Kidney (tissue), 13 donors: ENCODE measurements at regions not wholly inside any gene's neighbourhood (a gene's known extent, or its start where the extent isn't known, plus 50 kb on each side); places are given as distances from the start of the nearest gene placed in this dataset.
"Not testable (repeated sequence)": the region's sequence is repeated elsewhere in the genome, so short reads cannot be mapped to it uniquely, and the experiment has no call there.

Experiments
- DNase-seq, 5 donors: peaks; one replicate each; pipeline ENCODE4 v3.0.0-alpha.2; 2013 to 2020
- FAIRE-seq: peaks from 2 replicates; lab custom pipeline; 2012; peaks lifted over from hg19 to GRCh38; lab: Jason Lieb, UNC
- H3K27ac ChIP-seq, 2 donors: one replicate each; pipeline ENCODE4 v1.7.0; 2013; ENCODE audit warnings: low read depth in 2 of 2, low read length in 2 of 2, inconsistent platforms in 1 of 2
- H3K27me3 ChIP-seq: one replicate; pipeline ENCODE4 v1.7.1; 2013; ENCODE audit warnings: low read length, inconsistent platforms; ENCODE audit not compliant: control insufficient read depth, insufficient read depth
- H3K36me3 ChIP-seq, 3 donors: one replicate each; pipeline versions ENCODE4 v1.7.0 to v1.7.1; 2013; ENCODE audit warnings: low read length in 3 of 3, control low read depth in 1 of 3, inconsistent platforms in 1 of 3; ENCODE audit not compliant: insufficient read depth in 3 of 3, control insufficient read depth in 2 of 3
- H3K4me1 ChIP-seq, 3 donors: one replicate each; pipeline versions ENCODE4 v1.7.0 to v1.7.1; 2013; ENCODE audit warnings: low read length in 3 of 3, inconsistent platforms in 1 of 3, low read depth in 1 of 3; ENCODE audit not compliant: control insufficient read depth in 2 of 3, insufficient read depth in 2 of 3
- H3K4me3 ChIP-seq, 3 donors: one replicate each; pipeline versions ENCODE4 v1.7.0 to v1.8.1; 2013; ENCODE audit warnings: low read length in 3 of 3, control low read depth in 1 of 3, inconsistent platforms in 1 of 3
- H3K9ac ChIP-seq, 3 donors: one replicate each; pipeline versions ENCODE4 v1.7.0 to v1.7.1; 2013; ENCODE audit warnings: low read length in 3 of 3, control low read depth in 1 of 3, inconsistent platforms in 1 of 3
- H3K9me3 ChIP-seq, 3 donors: one replicate each; pipeline versions ENCODE4 v1.7.0 to v1.7.1; 2013; ENCODE audit warnings: low read length in 3 of 3, control low read depth in 1 of 3, inconsistent platforms in 1 of 3; ENCODE audit not compliant: control insufficient read depth in 2 of 3, insufficient read depth in 1 of 3
- CTCF ChIP-seq: IDR thresholded peaks from 3 replicates; pipeline ENCODE4 v1.5.1; 2012; ENCODE audit warnings: mild to moderate bottlenecking, moderate library complexity, borderline replicate concordance; ENCODE audit not compliant: insufficient read depth; ENCODE audit errors: extremely low read depth
- intact Hi-C: fragments of 100-400 bp; cut with DNase I; formaldehyde crosslinking; loops from one replicate; pipeline ENCODE4 v1.11.1; 2022
- donor health status: control.
- donor health status: control.
- donor health status: control.
- donor health status: control.
- donor health status: control.
- donor health status: DM: yes; HTN: yes; CAD: no.
- donor health status: Normal renal cell carcinoma (clear cell type).

GRCh38 chr20:54984104-54984448 is 508.7 kb downstream of the DOK5 start:
- Histone ChIP-seq H3K27ac (peak overlapping the region in 1 of 2 donors; percentile 33), H3K4me1 (peaks cover 0 to 2% (median 0%) of the 10 kb centered on the region in 3 donors), H3K9me3 (no peaks in the 10 kb centered on the region), H3K36me3 (no peaks in the 10 kb centered on the region), H3K4me3 (no peak overlapping the region), H3K27me3 (no peaks in the 10 kb centered on the region), H3K9ac (no peak overlapping the region)
- no peak for DNase-seq
- TF ChIP-seq CTCF, result no peak
- intact Hi-C loops, result no loop called here
- FAIRE-seq, result no peak

GRCh38 chr20:54983394-54984103 is 508.2 kb downstream of the DOK5 start:
- H3K4me3 ChIP-seq, H3K9me3 ChIP-seq, H3K9ac ChIP-seq, H3K27ac ChIP-seq, H3K4me1 ChIP-seq, FAIRE-seq, H3K27me3 ChIP-seq, H3K36me3 ChIP-seq, intact Hi-C loops: not testable (repeated sequence)
- DNase-seq, result peak in 1 of 5 donors; percentile 3

- Histone ChIP-seq H3K27ac (no peak overlapping the region), H3K4me3 (no peak overlapping the region), H3K4me1 (peaks cover 0 to 2% (median 0%) of the 10 kb centered on the region in 3 donors), H3K9me3 (no peaks in the 10 kb centered on the region), H3K27me3 (no peaks in the 10 kb centered on the region), H3K9ac (no peak overlapping the region), H3K36me3 (no peaks in the 10 kb centered on the region)
- DNase-seq (peak in 4 of 5 donors; percentile 56 to 87 (median 70)), FAIRE-seq (no peak)
- no peak for TF ChIP-seq CTCF
- intact Hi-C loops, result no loop called here
Measured at GRCh38 chr20:54981175-54981574, 505.8 kb downstream of the DOK5 start.

- H3K27me3 ChIP-seq, result no peaks in the 10 kb centered on the region
- H3K36me3 ChIP-seq, result no peaks in the 10 kb centered on the region
- FAIRE-seq, result no peak
- peaks cover 0 to 2% (median 0%) of the 10 kb centered on the region in 3 donors for H3K4me1 ChIP-seq
- no peaks in the 10 kb centered on the region for H3K9me3 ChIP-seq
- intact Hi-C loops, result no loop called here
- DNase-seq, result peak in 2 of 5 donors; percentile 62 to 64
- no peak overlapping the region for H3K9ac ChIP-seq
- H3K4me3 ChIP-seq, result no peak overlapping the region
- no peak overlapping the region for H3K27ac ChIP-seq
- peak; percentile 24 for TF ChIP-seq CTCF
Measured at GRCh38 chr20:54980103-54980960, 504.9 kb downstream of the DOK5 start.
